ENCODE measurements at regions not wholly inside any gene's neighbourhood (a gene's known extent, or its start where the extent isn't known, plus 50 kb on each side); places are given as distances from the start of the nearest gene placed in this dataset.

GRCh38 chr12:23057571-23057970 lies 432.6 kb downstream of the ETNK1 start:
- ATAC-seq (no peak), DNase-seq (no peak)
- no peak overlapping the region for H3K27ac ChIP-seq
- no peaks in the 10 kb centered on the region for H3K9me3 ChIP-seq
- H3K27me3 ChIP-seq = no peaks in the 10 kb centered on the region
- 21 to 26% methylated on average over 2 of the region's 2 CpGs for WGBS, 2 donors
- TF ChIP-seq CTCF (IDR thresholded peaks at IDR 0.05) = no peak
- TF ChIP-seq POLR2A (IDR thresholded peaks at IDR 0.05) = no peak
- no peak overlapping the region for H3K4me3 ChIP-seq
- H3K36me3 ChIP-seq (replicated peaks in 1 of 2; ENCODE audit: insufficient read depth in 1 of 2, low read depth in 2 of 2) = no peaks in the 10 kb centered on the region
- intact Hi-C loops (cut with DNase I) = no loop called here
- no peaks in the 10 kb centered on the region for H3K4me1 ChIP-seq

- H3K4me3 ChIP-seq = no peak overlapping the region
These were observed 435.2 kb downstream of the ETNK1 start for GRCh38 chr12:23060161-23060560.

GRCh38 chr12:23063206-23063605 lies 438.2 kb downstream of the ETNK1 start:
- H3K27me3 ChIP-seq = no peaks in the 10 kb centered on the region
- DNase-seq = no peak
- no peaks in the 10 kb centered on the region for H3K4me1 ChIP-seq
- no peak overlapping the region for H3K4me3 ChIP-seq
- no peak for ATAC-seq
- no peak for TF ChIP-seq POLR2A (IDR thresholded peaks at IDR 0.05)
- TF ChIP-seq CTCF (IDR thresholded peaks at IDR 0.05) = no peak
- H3K36me3 ChIP-seq (replicated peaks in 1 of 2; ENCODE audit: insufficient read depth in 1 of 2, low read depth in 2 of 2) = no peaks in the 10 kb centered on the region
- H3K9me3 ChIP-seq = no peaks in the 10 kb centered on the region
- WGBS, 2 donors = 58 to 64% methylated on average over 3 of the region's 3 CpGs
- H3K27ac ChIP-seq = no peak overlapping the region
- intact Hi-C loops (cut with DNase I) = no loop called here

More at GRCh38 chr12:23060161-23060560, 435.2 kb downstream of the ETNK1 start:
- WGBS, 2 donors = 71 to 78% methylated on average over 3 of the region's 3 CpGs
- Histone ChIP-seq H3K9me3 (no peaks in the 10 kb centered on the region), H3K27me3 (no peaks in the 10 kb centered on the region), H3K4me1 (no peaks in the 10 kb centered on the region), H3K36me3 (replicated peaks in 1 of 2; ENCODE audit: insufficient read depth in 1 of 2, low read depth in 2 of 2) (no peaks in the 10 kb centered on the region), H3K27ac (no peak overlapping the region)
- ATAC-seq = no peak
- TF ChIP-seq CTCF (IDR thresholded peaks at IDR 0.05) (no peak), POLR2A (IDR thresholded peaks at IDR 0.05) (no peak)
- intact Hi-C loops (cut with DNase I) = no loop called here
- no peak for DNase-seq

- WGBS, 2 donors = 47 to 95% methylated on average over 1 of the region's 1 CpG
- H3K27ac ChIP-seq = no peak overlapping the region
- ATAC-seq (no peak), DNase-seq (no peak)
- no peak overlapping the region for H3K4me3 ChIP-seq
- TF ChIP-seq CTCF (IDR thresholded peaks at IDR 0.05) = no peak
- TF ChIP-seq POLR2A (IDR thresholded peaks at IDR 0.05) = no peak
- H3K36me3 ChIP-seq (replicated peaks in 1 of 2; ENCODE audit: insufficient read depth in 1 of 2, low read depth in 2 of 2) = no peaks in the 10 kb centered on the region
- H3K9me3 ChIP-seq = no peaks in the 10 kb centered on the region
- intact Hi-C loops (cut with DNase I) = no loop called here
- no peaks in the 10 kb centered on the region for H3K27me3 ChIP-seq
- H3K4me1 ChIP-seq = no peaks in the 10 kb centered on the region
These were observed 441.1 kb downstream of the ETNK1 start for GRCh38 chr12:23066095-23066494.

- WGBS, 2 donors = 32 to 57% methylated on average over 2 of the region's 2 CpGs
- Histone ChIP-seq H3K4me3 (no peak overlapping the region), H3K27ac (no peak overlapping the region), H3K4me1 (no peaks in the 10 kb centered on the region), H3K9me3 (no peaks in the 10 kb centered on the region), H3K36me3 (replicated peaks in 1 of 2; ENCODE audit: insufficient read depth in 1 of 2, low read depth in 2 of 2) (no peaks in the 10 kb centered on the region), H3K27me3 (no peaks in the 10 kb centered on the region)
- peak in 1 of 4 donors; percentile 2 for DNase-seq
- no peak for TF ChIP-seq POLR2A (IDR thresholded peaks at IDR 0.05)
- no peak for TF ChIP-seq CTCF (IDR thresholded peaks at IDR 0.05)
- intact Hi-C loops (cut with DNase I) = no loop called here
- ATAC-seq = no peak
These were observed 458.3 kb downstream of the ETNK1 start for GRCh38 chr12:23083267-23083666.
